NCI-H345 (cell line): ENCODE measurements at regions not wholly inside any gene's neighbourhood (a gene's known extent, or its start where the extent isn't known, plus 50 kb on each side); places are given as distances from the start of the nearest gene placed in this dataset.
"Not testable (repeated sequence)": the region's sequence is repeated elsewhere in the genome, so short reads cannot be mapped to it uniquely, and the experiment has no call there.

ENCODE experiments used
- DNase-seq: peaks from one replicate; lab custom pipeline; 2025; lab: John Stamatoyannopoulos, UW

DNA sequence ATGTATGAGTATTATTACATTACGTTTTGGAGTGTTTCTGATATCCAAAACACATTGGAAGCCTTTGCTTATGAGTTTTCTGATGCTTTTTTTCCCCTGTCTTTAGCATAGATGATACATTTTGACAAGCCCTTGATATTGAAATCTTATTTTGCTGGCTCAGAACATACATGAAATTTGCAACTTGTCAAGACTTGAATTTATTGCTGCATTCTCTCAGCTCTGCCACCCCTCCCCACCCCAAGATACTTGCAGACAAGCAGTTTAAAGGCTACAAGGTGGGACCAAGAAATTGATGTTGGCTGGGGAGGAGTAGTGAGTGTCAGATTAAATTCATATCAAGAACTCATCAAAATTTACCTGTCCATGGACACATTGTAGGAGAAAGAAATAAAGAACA, 160.2 kb downstream of the GJA1 start:
- DNase-seq = no peak

DNA sequence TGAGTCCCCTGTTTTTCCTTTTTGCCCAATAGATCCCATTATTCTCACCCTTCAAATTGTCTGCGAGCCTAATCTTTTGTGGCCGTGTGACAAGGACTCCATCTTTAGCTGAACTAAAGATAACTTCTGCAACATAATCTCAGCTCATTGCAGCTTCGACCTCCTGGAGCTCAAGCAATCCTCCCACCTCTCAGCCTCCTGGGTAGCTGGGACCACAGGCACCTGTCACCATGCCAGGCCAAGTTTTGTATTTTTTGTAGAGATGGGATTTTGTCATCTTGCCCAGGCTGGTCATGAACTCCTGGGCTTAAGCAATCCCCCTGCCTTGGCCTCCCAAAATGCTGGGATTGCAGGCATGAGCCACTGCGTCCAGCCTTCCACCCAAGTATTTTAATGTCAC, 161.0 kb downstream of the GJA1 start:
- DNase-seq = no peak

DNA sequence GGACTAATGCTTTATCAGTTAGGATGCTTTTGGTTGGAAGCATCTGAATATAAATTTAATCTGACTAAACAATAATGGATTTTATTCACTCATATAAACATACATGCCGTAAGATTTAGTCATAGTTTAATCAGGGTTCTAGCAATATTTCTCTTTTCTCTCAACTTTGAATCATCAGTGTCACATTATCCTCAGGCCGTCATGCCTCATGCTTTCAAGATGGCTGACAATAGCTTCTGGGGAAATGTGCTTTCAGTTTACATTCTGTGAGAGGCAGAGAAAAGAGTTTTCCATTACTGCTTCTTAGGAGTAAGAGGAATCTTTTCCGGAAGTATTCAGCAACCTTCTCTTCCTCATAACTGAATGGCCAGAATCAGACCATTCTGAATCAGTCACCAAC, 162.2 kb downstream of the GJA1 start:
- no peak for DNase-seq

DNA sequence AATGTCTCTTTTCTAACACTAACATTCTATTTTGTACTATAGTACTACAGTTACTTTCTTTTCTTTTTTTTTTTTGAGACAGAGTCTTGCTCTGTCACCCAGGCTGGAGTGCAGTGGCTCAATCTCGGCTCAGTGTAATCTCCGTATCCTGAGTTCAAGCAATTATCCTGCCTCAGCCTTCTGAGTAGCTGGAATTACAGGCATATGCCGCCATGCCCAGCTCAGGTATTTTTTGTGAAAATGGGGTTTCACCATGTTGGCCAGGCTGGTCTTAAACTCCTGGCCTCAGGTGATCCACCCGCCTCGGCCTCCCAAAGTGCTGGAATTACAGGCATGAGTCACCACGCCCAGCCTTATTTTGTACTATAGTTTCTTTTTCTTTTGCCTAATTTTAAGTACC, 163.9 kb downstream of the GJA1 start:
- not testable (repeated sequence) for DNase-seq

DNA sequence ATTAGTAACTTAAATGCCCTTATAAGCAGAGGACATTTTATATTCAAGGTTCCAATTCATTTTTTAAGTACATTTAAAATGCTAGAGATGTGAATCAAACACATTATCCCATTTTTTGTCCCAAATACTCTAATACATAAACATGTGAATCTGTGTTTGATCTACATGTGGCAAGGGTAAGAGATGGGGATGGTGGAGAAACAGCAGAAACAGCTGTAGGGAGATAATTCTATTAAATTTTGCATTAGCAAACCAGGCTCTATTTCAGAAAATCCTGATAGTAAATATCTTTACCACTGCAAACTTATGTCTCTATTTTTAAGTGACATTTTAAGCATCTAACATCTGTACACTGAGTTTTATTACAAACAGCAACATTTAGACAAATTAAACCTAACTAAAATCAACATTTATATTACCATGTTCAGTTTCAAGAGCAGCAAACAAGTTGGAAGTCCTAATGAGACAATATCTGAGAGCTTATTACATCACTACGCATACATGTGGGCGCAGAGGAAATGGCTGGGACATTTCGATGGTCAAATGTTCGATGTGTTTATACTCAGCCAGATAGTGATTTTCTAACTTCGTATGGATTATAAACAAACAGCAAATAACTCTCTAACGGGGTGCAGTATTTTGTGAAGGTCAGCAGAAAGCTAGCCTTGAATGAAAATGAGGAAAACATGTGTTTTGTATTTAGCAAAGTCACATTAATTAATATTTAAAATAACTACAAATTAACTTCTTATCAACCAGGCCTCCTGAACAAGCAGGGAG, 165.1 kb downstream of the GJA1 start:
- no peak for DNase-seq

DNA sequence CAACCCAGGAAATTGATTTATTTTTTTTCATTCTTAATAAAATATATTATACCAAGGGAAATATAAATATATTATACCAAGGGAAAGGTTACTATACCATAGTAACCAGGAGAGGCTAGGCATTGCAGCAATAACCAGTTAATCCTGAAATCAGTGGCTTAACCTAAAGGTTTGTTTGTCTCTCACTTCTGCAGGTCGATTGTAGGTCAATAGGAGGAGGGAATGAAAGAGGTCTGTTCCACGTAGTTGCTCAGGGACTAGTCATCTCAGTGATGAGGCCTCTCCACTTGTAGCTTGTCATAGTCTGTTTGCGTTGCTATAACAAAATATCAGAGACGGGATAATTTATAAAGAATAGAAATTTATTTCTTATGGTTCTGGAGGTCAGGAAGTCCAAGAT, 168.0 kb downstream of the GJA1 start:
- DNase-seq = no peak

DNA sequence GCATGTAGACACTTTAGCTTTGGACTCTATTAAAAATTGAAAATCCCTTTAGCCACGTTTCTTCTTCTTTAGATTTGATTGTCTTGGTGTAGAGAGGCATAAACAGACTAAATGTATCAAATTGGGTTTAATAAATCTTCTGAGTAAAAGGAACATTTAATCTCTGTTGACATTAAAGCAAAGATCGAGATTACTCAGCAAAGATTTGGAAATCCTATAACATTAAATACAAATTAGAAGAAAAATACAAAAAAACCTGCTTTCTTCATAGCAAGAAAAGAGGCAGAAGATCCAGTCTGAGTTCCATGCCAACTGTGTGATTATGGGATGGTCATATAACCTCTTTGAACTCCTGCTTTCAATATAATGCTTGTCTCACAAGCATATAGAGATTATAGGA, 172.3 kb downstream of the GJA1 start:
- DNase-seq = no peak

DNA sequence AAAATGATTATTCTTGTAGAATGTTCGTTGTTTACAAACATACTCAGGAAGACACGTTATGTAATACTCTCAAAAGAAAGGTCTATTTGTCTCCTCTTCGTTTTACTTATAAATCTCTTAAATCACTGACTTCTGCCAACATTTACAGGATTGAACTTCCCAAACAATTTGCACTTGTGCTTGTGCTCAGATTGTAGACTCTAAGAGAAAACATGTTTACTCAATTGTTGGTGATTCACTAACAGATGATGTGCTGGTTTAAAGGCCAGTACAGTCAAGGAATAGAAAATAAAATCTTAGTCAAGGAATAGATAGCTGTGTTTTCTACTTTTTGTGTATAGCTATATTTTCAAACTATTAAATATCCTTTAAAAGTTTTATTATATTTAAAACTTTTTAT, 172.8 kb downstream of the GJA1 start:
- DNase-seq = no peak

DNA sequence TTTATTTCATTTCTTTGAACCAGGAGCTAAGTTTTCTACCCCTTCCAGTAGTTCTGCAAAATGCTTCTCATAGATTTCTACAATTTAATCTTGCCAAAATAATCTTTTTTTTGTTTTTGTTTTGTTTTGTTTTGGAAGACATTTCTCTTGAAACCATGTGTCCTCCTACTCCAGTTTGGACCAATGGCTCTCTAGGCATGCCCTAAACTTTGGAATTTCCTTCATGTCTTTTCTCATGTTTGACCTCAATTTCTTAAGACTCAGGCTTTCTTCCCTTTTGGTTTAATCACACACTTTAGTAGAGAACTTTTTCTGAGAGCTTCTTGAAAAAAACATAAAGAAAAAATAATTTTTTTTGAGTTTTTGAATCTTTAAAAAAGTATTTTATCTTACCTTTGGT, 173.8 kb downstream of the GJA1 start:
- DNase-seq = no peak

DNA sequence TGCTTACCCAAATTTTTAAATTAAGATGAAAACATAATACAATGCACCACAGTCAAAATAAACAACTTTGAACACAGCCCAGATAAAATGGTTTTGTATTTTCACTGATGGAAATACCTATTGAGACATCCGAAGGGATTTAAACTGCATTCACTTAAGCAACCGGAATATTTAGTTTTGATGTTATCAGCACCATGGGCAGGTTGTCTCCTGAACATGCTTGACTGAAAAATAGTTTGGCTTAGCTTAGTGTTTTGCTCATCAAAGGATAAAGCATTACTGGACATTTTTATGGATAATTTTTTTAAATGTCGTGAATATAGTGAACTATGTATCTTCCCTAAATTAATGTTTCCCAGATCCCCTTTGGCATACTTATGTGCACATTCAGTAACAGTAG, 177.5 kb downstream of the GJA1 start:
- no peak for DNase-seq

DNA sequence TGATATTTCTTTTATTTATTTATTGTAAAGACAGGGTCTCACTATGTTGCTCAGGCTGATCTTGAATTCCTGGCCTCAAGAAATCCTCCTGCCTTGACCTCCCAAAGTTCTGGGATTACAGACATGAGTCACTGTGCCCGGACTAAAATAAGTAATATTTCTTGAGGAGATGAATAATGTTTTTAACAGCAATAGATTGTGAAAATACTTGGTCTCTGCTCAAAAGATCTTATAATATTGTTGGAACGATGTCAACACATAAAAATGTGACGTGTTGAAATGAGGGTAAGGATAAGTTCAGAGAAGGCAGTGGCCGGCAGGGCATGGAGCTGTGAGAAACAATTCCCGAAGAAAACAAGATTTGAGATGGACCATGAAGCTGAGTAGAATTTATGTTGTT, 178.7 kb downstream of the GJA1 start:
- no peak for DNase-seq

DNA sequence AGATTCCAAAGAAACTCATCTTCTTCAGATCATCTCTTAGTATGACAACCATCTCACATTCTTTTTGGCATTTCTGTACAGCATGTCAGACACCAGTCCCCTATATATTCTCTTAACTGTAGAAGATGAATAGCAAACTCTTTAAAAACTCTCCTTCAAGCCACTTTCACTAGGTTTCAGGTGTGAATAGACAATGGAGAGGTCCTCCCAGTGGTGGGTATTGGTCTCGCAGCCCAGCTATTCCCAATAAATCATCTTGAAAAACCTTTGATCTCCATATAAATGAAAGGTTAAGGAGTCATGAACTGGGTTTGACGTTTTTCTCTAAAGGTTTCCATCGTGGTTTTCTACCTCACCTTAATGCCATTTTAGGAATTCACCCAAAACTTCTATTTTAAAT, 180.0 kb downstream of the GJA1 start:
- no peak for DNase-seq

DNA sequence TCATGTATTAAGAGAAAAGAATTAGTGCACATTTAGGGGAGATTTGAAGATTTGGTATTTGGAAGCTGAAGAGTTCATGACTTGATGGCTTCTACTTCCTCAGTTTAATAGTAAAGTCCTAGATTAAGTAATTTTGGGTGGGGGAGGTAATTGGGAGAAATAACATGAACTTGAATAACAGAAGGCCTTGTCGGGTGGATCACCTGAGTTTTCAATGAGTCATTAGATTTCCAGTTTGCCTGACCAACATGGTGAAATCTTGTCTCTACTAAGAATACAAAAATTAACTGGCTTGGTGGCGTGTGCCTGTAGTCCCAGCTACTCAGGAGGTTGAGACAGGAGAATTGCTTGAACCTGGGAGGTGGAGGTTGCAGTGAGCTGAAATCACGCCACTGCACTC, 181.0 kb downstream of the GJA1 start:
- no peak for DNase-seq

DNA sequence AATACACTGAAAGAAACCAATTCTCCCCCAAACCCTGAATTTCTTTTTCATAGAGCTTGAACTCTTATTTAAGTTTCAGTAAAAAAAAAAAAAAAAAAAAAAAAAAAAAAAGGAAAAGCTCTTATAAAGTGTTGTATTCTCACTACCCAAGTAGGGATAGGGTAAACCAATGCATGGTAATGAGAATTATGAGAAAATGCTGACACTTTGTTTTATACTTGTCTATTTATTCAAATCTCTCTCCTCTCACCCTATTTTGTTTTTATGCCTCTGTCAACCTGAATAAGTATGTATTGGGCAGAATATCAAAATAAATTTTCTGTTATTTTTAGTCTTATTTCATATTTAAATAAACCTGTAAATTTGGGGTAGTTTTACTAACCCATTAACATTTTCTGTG, 181.9 kb downstream of the GJA1 start:
- DNase-seq = no peak

DNA sequence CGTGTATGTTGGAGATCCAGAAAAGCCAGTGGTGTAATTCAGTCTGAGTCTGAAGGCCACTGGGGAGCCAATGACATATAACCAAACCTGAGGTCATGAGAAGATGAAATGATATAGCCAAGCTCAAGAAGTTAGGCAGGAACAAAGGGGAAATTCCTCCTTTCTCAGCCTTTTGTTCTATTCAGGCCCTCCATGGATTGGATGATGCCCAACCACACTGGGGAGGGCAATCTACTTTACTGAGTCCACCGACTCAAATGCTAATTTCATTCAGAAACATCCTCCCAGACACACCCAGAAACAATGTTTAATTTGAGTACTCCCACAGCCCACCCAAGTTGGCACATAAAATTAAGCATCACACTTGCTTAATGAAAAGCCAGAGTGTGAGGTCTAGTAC, 183.6 kb downstream of the GJA1 start:
- no peak for DNase-seq

DNA sequence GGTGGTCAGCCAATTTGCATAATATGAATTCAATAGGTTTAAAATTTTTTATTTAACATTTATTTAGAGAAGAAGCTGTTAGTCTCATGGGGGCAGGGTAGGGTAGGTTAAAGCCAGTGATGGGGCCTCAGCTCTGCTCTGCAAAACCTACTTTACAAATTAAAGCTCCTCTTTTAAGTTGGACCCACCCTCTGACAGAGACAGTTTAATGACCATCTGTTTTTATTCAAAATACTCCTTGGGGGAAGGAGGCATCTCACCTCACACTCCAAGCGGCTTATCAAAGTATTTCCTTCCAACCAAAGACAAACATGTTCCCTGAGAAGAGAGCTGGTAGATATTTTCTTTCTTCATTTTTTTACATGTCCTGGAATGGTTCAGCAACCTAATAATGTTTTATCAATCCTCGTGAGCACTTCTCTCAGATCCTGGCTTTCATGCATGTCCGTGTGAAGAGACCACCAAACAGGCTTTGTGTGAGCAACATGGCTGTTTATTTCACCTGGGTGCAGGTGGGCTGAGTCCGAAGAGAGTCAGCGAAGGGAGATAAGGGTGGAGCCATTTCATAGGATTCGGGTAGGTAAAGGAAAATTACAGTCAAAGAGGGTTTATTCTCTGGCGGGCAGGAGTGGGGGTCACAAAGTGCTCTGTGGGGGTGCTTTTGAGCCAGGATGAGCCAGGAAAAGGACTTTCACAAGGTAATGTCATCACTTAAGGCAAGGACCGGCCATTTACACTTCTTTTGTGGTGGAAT, 184.7 kb downstream of the GJA1 start:
- DNase-seq = no peak

DNA sequence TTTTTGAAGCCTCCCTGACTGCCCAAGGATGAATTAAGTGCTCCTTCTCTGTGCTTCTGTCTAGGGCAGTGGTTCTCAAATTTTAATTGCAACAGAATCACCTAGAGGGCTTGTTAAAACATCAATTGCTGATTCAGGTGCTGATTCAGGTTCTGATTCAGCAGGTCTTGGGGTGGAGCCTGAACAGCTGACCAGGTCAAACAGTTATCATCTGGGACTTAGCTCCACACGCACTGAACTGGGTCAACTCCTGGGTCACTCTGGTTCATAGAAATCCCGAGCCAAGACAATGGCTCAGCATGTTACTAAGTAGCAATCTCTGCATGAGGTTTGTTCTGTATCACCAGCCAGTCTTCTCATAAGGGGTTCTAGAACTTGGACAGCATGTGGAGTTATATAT, 192.3 kb downstream of the GJA1 start:
- DNase-seq = no peak

DNA sequence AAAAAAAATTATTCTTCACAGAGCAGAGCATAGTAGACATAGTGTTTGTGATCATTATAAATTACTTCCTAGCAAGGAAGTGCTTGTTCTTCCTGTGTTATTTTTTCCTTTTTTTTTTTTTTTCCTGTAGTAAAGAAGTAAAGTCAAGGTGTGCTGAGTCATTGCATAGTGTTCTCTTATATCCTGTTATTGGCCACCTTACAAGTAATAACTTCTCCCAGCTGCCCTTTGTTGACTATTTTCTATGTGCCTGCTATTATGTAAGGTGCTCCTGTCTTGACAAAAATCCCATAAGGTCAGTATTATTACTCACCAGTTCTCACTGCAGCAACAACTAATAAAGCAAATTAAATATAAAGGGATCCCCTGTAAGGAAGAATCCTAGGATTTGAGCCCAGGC, 195.3 kb downstream of the GJA1 start:
- no peak for DNase-seq

DNA sequence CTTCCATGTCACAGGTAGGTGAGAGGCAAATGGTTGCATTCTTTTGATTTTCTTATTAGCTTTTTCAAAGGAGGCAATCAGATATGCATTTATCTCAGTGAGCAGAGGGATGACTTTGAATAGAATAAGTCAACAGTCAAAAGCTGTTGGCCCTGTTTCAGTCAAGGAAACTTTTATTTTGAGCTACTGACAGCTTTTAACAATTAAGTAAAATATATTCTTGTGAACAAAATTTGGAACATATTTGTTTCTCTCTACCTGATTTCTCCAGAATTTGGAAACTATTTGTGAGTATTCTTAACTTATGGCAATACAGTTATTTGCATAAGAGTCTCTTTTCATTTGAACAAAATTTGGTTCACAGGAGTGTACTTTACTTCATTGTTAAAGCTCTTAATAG, 196.3 kb downstream of the GJA1 start:
- DNase-seq = not testable (repeated sequence)

DNA sequence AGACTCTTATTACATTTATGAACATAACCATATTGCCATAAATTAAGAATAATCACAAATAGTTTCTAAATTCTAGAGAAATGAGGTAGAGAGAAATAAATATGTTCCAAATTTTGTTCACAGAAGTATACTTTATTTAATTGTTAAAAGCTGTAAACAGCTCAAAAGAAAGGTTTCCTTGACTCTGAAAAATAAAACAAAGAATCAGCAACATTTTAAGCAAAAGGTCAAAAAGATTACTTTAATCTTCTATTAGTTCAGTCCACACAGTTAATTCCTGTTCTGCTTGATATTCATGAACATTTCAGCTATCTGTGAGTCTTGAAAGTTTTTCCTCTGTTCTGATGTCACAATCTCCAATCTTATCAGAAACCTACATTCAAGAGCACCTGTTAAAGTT, 197.9 kb downstream of the GJA1 start:
- no peak for DNase-seq

DNA sequence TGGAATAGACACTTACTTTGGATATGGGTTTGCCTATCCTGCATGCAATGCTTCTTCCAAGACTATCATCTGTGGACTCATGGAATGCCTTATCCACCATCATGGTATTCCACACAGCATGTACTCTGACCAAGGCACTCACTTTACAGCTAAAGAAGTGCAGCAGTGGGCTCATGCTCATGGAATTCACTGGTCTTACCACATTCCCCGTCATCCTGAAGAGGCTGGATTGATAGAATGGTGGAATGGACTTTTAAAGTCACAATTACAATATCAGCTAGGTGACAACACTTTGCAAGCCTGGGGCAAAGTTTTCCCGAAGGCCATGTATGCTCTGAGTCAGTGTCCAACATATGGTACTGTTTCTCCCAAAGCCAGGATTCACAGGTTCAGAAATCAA, 199.1 kb downstream of the GJA1 start:
- not testable (repeated sequence) for DNase-seq

DNA sequence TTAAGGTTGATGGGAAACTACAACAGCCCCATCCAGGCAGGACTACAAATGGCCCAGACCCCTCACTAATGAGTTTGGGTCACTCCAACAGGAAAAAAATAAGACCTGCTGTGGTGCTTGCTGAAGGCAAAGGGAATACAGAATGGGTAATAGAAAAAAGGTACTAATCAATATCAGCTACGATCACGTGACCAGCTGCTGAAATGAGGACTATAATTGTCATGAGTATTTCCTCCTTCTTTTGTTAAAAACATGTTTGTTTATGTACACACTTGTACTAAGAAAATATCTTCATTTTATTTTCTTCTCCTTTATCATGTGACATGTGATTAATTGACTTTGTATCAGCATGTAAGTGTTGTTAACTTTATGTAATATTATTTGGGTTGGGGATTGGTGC, 199.9 kb downstream of the GJA1 start:
- DNase-seq = no peak

DNA sequence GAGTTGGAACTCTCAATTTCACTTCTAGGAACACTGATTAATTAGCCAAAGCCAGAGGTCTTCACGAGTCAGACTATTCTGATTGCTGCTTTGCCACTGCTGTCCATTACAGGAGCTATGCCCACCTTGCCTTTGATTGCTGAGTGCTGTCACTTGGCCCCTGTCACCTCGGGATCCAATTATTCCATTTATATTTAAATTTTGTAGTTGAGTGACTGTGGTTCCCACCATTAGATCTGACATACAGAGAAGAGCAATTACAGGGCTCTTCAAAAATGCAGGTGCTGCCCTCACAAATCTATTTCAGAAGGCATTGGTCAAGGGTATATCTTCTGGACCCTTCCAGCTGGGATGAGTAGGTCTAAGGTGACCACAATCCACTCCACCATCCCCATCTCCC, 200.8 kb downstream of the GJA1 start:
- not testable (repeated sequence) for DNase-seq

DNA sequence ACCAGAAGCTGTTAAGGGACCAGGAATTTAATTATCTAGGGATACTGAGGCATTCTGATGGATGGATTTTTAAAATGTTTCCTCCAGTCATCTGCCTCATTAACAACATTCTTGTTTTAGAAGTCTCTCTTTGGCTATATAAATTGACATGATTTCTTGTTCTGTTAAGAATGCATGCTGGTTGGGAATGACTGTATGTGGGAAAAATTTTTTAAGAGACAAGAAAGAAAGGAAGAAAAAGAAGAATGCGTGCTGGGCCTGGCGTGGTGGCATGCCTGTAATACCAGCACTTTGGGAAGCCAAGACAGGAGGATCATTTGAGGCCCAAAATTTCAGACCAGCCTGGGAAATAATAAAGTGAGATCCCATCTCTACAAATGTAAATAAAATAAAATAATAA, 203.6 kb downstream of the GJA1 start:
- no peak for DNase-seq
